Fibroblast of villous mesenchyme (primary cell): ENCODE measurements at regions not wholly inside any gene's neighbourhood (a gene's known extent, or its start where the extent isn't known, plus 50 kb on each side); places are given as distances from the start of the nearest gene placed in this dataset.
"Not testable (repeated sequence)": the region's sequence is repeated elsewhere in the genome, so short reads cannot be mapped to it uniquely, and the experiment has no call there.

Source experiments
- DNase-seq: peaks from one replicate; pipeline ENCODE4 v3.0.0-alpha.2; 2010; ENCODE audit warnings: low read depth
- H3K4me3 ChIP-seq: 2 replicates; pipeline ENCODE4 v1.5.1; 2011; ENCODE audit warnings: low read depth, mild to moderate bottlenecking, low read length
- CTCF ChIP-seq: IDR thresholded peaks from 2 replicates; pipeline ENCODE4 v1.5.1; 2012; ENCODE audit warnings: low read depth, mild to moderate bottlenecking, low read length; ENCODE audit not compliant: insufficient read depth

GRCh38 chr12:124377981-124378509 lies 83.2 kb downstream of the RFLNA start:
- H3K4me3 ChIP-seq = no peak overlapping the region
- no peak for TF ChIP-seq CTCF
- DNase-seq = no peak

GRCh38 chr12:124376435-124376834 lies 81.5 kb downstream of the RFLNA start:
- no peak for DNase-seq
- TF ChIP-seq CTCF = no peak
- H3K4me3 ChIP-seq = no peak overlapping the region

GRCh38 chr12:124375789-124376175 lies 80.9 kb downstream of the RFLNA start:
- no peak overlapping the region for H3K4me3 ChIP-seq
- no peak for DNase-seq
- TF ChIP-seq CTCF = no peak

GRCh38 chr12:124375141-124375788 lies 80.4 kb downstream of the RFLNA start:
- no peak for DNase-seq
- H3K4me3 ChIP-seq = no peak overlapping the region
- TF ChIP-seq CTCF = peak; percentile 20

GRCh38 chr12:124374567-124374966 lies 79.7 kb downstream of the RFLNA start:
- no peak for TF ChIP-seq CTCF
- DNase-seq = no peak
- no peak overlapping the region for H3K4me3 ChIP-seq

GRCh38 chr12:124374147-124374546 lies 79.3 kb downstream of the RFLNA start:
- DNase-seq = no peak
- no peak overlapping the region for H3K4me3 ChIP-seq
- no peak for TF ChIP-seq CTCF

GRCh38 chr12:124373701-124374100 lies 78.8 kb downstream of the RFLNA start:
- H3K4me3 ChIP-seq, DNase-seq: not testable (repeated sequence)
